Stimulated activated CD4-positive, alpha-beta T cell treated with anti-CD3 and anti-CD28 coated beads, Interleukin-4, amount 100 ng/mL, for 48 hours (primary cell): ENCODE measurements at regions not wholly inside any gene's neighbourhood (a gene's known extent, or its start where the extent isn't known, plus 50 kb on each side); places are given as distances from the start of the nearest gene placed in this dataset.

Source experiments
- DNase-seq, 2 donors: peaks; one replicate each; pipeline ENCODE4 v3.0.0-alpha.2; 2020; ENCODE audit warnings: low read depth in 2 of 2

- no peak for DNase-seq
Observed at GRCh38 chr1:87781554-87781953, 452.9 kb downstream of the LMO4 start.

- no peak for DNase-seq
Observed at GRCh38 chr1:87783315-87783714, 454.6 kb downstream of the LMO4 start.

GRCh38 chr1:87785386-87785785 lies 456.7 kb downstream of the LMO4 start:
- DNase-seq: no peak

GRCh38 chr1:87786229-87786628 lies 457.5 kb downstream of the LMO4 start:
- no peak for DNase-seq

GRCh38 chr1:87786861-87787545 lies 458.3 kb downstream of the LMO4 start:
- DNase-seq: no peak

GRCh38 chr1:87787551-87787950 lies 458.9 kb downstream of the LMO4 start:
- no peak for DNase-seq

GRCh38 chr1:87790756-87791155 lies 462.1 kb downstream of the LMO4 start:
- DNase-seq: no peak

- no peak for DNase-seq
Observed at GRCh38 chr1:87791931-87792740, 463.5 kb downstream of the LMO4 start.

GRCh38 chr1:87794788-87795614 lies 466.3 kb downstream of the LMO4 start:
- DNase-seq: no peak

GRCh38 chr1:87795615-87796337 lies 467.1 kb downstream of the LMO4 start:
- no peak for DNase-seq

GRCh38 chr1:87796471-87796901 lies 467.8 kb downstream of the LMO4 start:
- no peak for DNase-seq

GRCh38 chr1:87799451-87799850 lies 470.8 kb downstream of the LMO4 start:
- DNase-seq: no peak

- DNase-seq: no peak
Observed at GRCh38 chr1:87800006-87800405, 471.3 kb downstream of the LMO4 start.

GRCh38 chr1:87803375-87803774 lies 474.7 kb downstream of the LMO4 start:
- DNase-seq: no peak

- no peak for DNase-seq
Observed at GRCh38 chr1:87804128-87804527, 475.4 kb downstream of the LMO4 start.

- no peak for DNase-seq
Observed at GRCh38 chr1:87805666-87806378, 477.1 kb downstream of the LMO4 start.

- no peak for DNase-seq
Observed at GRCh38 chr1:87806379-87807094, 477.9 kb downstream of the LMO4 start.

GRCh38 chr1:87810166-87810565 lies 481.5 kb downstream of the LMO4 start:
- DNase-seq: no peak

GRCh38 chr1:87812871-87813577 lies 484.3 kb downstream of the LMO4 start:
- DNase-seq: no peak

GRCh38 chr1:87814573-87814972 lies 485.9 kb downstream of the LMO4 start:
- DNase-seq: no peak
